Midbrain (tissue), 1 donor: ENCODE measurements at regions not wholly inside any gene's neighbourhood (a gene's known extent, or its start where the extent isn't known, plus 50 kb on each side); places are given as distances from the start of the nearest gene placed in this dataset.
"Not testable (repeated sequence)": the region's sequence is repeated elsewhere in the genome, so short reads cannot be mapped to it uniquely, and the experiment has no call there.

Source experiments
- DNase-seq: peaks from one replicate; lab custom pipeline; 2025; lab: John Stamatoyannopoulos, UW

GRCh38 chr10:6817770-6818169, 237.7 kb upstream of the PRKCQ start:
- DNase-seq = no peak

- DNase-seq = no peak
Observed at GRCh38 chr10:6815346-6815745, 235.3 kb upstream of the PRKCQ start.

GRCh38 chr10:6813856-6814255, 233.8 kb upstream of the PRKCQ start:
- DNase-seq = no peak

- DNase-seq = no peak
Observed at GRCh38 chr10:6813306-6813705, 233.2 kb upstream of the PRKCQ start.

- DNase-seq = no peak
Observed at GRCh38 chr10:6811153-6811552, 231.1 kb upstream of the PRKCQ start.

GRCh38 chr10:6803427-6803783, 223.3 kb upstream of the PRKCQ start:
- no peak for DNase-seq

GRCh38 chr10:6802759-6803426, 222.8 kb upstream of the PRKCQ start:
- no peak for DNase-seq

GRCh38 chr10:6796231-6796630, 216.2 kb upstream of the PRKCQ start:
- no peak for DNase-seq

- DNase-seq = peak; percentile 23
Observed at GRCh38 chr10:6795541-6795940, 215.5 kb upstream of the PRKCQ start.

- DNase-seq = not testable (repeated sequence)
Observed at GRCh38 chr10:6794841-6795240, 214.8 kb upstream of the PRKCQ start.

GRCh38 chr10:6794441-6794840, 214.4 kb upstream of the PRKCQ start:
- DNase-seq = no peak

- DNase-seq = no peak
Observed at GRCh38 chr10:6788731-6789130, 208.7 kb upstream of the PRKCQ start.

GRCh38 chr10:6788231-6788630, 208.2 kb upstream of the PRKCQ start:
- no peak for DNase-seq

GRCh38 chr10:6787718-6788117, 207.6 kb upstream of the PRKCQ start:
- no peak for DNase-seq

- DNase-seq = no peak
Observed at GRCh38 chr10:6787091-6787490, 207.0 kb upstream of the PRKCQ start.

- peak; percentile 59 for DNase-seq
Observed at GRCh38 chr10:6786579-6787031, 206.5 kb upstream of the PRKCQ start.

GRCh38 chr10:6784429-6784828, 204.4 kb upstream of the PRKCQ start:
- not testable (repeated sequence) for DNase-seq

- DNase-seq = no peak
Observed at GRCh38 chr10:6783471-6783870, 203.4 kb upstream of the PRKCQ start.

- DNase-seq = no peak
Observed at GRCh38 chr10:6782378-6782777, 202.3 kb upstream of the PRKCQ start.

GRCh38 chr10:6781133-6781770, 201.2 kb upstream of the PRKCQ start:
- no peak for DNase-seq

GRCh38 chr10:6780008-6780677, 200.1 kb upstream of the PRKCQ start:
- DNase-seq = no peak

GRCh38 chr10:6778992-6779701, 199.1 kb upstream of the PRKCQ start:
- DNase-seq = no peak

- no peak for DNase-seq
Observed at GRCh38 chr10:6776170-6776569, 196.1 kb upstream of the PRKCQ start.
